GM19463 (cell line): ENCODE measurements at regions not wholly inside any gene's neighbourhood (a gene's known extent, or its start where the extent isn't known, plus 50 kb on each side); places are given as distances from the start of the nearest gene placed in this dataset.

ENCODE experiments used
- ATAC-seq: cut with Tn5 transposase; IDR thresholded peaks from one replicate; pipeline ENCODE4 v1.9.1; 2021; ENCODE audit warnings: mild to moderate bottlenecking, moderate library complexity; ENCODE audit not compliant: unreplicated experiment

DNA sequence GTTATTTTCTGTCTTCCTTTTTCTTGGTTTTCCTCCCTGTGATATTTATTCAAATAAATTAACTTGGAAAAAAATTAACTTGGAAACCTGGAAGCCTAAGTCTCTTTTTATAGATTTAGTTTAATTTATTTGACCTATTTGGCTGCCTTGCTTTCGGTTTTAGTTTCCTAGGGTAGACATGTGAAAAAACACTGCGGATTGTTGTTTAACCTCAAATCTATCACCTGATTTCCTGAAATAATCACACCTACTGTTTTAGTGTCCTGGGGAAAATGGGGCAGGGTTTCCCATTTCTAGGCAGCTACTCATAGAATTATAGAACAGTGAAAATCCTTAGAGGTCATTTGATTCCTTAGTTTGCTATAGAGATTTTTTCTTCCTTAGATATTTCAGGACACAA is 412.4 kb downstream of the PCDH17 start:
- no peak for ATAC-seq

- no peak for ATAC-seq
Measured at GRCh38 chr13:58048670-58049069, 417.1 kb downstream of the PCDH17 start.

GRCh38 chr13:58051396-58051795 is 419.9 kb downstream of the PCDH17 start:
- no peak for ATAC-seq

GRCh38 chr13:58051807-58052375 is 420.3 kb downstream of the PCDH17 start:
- ATAC-seq, result no peak

DNA sequence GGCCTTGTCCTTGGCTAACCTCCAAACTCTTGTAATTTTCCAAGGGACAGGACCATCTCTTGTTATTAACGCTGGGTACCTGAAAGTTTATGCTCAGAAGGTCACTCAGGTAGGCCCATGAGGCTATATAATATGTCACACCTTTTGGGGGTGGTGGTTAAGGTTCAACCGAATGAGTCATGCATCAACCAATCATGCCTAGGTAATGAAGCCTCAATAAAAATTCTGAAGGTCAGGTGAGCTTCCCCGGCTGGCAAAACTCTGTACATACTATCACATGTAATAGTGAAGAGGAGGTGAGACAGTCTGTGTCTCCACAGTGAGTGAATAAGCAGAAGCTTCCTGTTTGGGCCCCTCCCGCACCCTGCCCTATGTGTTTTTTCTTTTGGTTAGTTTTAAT is 424.9 kb downstream of the PCDH17 start:
- no peak for ATAC-seq

DNA sequence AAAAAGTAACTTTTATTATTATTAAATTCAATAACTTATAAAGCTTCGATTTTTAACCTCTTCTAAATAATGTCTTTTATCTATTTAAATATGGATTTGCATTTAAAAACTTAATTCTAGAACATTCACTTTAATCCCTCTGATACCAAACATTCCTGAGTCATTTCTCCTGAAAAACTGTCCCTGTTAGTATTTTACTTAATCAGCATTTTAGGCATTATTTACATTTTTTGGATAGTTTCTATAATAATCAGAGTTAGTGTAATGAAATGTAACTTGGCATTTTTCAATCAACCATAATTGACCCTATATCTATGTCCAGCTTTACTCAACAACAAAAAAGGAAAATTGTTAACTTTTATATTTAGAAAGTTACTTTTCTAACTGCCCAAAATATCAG is 428.1 kb downstream of the PCDH17 start:
- ATAC-seq, result no peak

DNA sequence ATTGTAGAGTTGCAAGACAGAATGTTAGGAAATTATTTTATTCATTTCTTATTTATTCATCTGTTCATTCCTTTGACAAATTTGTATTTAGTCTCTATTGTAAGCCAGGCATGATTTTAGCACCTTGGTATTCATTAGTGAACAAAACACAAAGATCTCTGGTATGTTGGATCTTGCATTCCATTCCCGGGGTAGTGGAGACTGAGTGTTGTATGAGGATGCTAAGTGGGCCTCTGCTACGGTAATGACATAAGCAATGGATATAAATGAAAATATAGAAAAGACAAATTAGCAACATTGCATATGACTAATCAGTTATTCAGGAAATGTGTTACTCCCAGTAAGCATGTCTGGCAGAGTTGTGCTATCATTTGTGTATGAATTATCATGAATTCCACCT is 449.3 kb downstream of the PCDH17 start:
- no peak for ATAC-seq

GRCh38 chr13:58081301-58081820 is 449.8 kb downstream of the PCDH17 start:
- ATAC-seq, result no peak

DNA sequence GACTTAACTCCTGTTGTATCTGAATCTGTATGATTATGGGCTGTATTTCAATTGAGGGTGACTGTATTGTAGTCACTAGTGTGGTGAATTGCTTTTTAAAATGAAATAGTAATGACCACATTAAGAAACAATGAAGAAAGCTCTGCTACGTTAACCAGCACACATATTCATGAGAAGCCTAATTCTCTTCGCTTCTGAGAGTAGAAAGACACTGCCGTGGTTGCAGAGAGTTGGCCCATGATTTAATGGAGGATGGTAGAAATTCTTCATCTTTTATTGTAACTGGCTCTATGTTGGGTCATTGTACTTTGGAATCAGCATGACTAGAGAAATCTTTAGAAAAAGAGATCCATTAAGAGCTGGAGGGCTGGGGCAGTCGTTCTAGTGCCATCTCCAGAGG is 451.5 kb downstream of the PCDH17 start:
- ATAC-seq, result no peak

GRCh38 chr13:58085274-58085673 is 453.7 kb downstream of the PCDH17 start:
- ATAC-seq, result no peak

- ATAC-seq, result no peak
Measured at GRCh38 chr13:58085819-58086218, 454.3 kb downstream of the PCDH17 start.

GRCh38 chr13:58087566-58087965 is 456.0 kb downstream of the PCDH17 start:
- no peak for ATAC-seq

DNA sequence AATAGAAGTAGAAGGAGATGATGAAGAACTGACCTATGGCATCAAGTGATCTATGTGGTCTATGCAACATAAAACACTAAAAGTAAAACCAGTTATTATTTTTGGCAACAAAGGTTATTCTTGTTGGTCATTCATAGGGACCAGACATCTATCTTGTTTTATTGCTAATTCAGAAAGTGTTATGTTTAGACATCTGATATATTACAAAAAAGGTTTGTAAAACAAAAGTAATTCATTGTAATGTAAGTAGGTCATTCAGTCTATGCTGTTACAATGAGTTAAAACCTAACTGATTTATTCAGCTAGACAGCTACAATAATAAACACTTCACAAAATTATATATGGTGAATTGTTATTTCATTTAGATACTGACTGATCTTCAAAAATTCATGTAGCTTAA is 461.9 kb downstream of the PCDH17 start:
- ATAC-seq, result no peak

- ATAC-seq, result no peak
Measured at GRCh38 chr13:58097831-58098230, 466.3 kb downstream of the PCDH17 start.

DNA sequence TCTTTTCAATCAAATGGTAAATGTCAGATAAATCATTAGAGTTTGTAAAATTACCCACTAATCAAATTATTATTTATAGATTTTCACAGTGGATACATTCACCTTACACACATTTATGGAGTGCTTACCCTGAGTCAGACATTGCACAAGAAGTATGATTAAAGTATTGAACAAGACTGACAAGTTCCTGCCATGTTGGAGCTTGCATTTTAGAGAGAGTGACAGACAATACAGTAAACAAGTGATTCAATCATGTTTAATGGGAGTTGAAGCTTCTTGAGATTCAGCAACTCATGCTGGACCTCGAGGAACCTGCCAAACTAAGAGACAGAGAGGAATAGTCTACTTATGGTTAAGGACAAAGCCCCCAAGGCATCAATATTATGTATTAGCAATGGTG is 487.8 kb downstream of the PCDH17 start:
- ATAC-seq, result no peak

DNA sequence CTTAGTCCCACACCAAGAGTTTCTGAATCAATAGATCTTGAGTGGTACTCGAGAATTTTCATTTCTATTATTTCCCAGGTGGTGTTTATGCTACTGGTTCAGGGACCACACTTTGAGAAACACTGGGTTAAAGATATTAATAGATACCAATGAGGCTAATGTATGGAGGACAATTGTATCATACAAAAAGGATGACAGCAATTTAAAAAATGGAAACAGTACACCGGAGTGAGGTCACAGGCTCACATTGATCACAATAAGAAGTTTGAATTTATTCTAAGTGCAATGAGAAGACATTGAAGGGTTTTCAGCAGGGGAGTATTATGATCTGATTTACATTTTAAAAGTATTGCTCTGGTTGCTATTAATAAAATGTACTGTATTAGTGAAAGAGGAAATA is 488.3 kb downstream of the PCDH17 start:
- no peak for ATAC-seq

DNA sequence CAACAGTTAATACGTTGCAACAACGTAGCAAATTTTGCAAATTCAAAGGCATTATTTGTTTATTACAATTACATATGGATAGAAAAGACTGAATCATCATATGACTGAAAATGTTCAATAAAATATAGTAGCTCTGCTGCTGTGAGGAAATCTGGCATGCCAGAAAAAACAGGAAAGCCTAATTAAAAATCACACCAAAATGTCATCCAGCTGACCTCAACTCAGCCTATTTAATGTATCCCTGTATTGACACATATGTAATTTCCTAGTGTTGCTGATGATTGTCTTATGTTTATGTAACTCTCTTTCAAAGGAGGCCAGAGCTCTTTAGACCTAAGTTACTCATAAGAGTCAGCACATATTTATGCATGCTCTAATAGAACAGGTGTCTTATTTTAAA is 495.0 kb downstream of the PCDH17 start:
- no peak for ATAC-seq

GRCh38 chr13:58134012-58134411 is 502.5 kb downstream of the PCDH17 start:
- no peak for ATAC-seq

- no peak for ATAC-seq
Measured at GRCh38 chr13:58134525-58134924, 503.0 kb downstream of the PCDH17 start.

DNA sequence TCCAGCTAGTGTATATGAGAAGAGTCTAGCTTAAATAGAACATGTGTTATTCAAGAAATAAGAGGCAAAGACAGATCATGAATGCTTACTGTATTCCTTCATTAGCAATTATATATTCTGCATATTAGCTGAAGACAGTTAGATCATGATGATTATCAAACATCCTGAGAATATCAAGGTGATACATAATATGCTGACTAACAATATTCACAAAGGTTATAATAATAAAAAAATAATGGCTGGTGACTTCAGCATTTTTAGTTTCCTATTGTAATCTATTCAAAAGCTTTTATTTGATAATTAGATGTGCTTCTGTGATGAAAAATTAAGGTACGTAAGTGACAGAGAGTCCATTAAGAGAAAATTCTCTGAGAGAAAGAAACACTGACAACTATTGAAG is 511.4 kb downstream of the PCDH17 start:
- no peak for ATAC-seq

GRCh38 chr13:58144616-58145015 is 513.1 kb downstream of the PCDH17 start:
- no peak for ATAC-seq

DNA sequence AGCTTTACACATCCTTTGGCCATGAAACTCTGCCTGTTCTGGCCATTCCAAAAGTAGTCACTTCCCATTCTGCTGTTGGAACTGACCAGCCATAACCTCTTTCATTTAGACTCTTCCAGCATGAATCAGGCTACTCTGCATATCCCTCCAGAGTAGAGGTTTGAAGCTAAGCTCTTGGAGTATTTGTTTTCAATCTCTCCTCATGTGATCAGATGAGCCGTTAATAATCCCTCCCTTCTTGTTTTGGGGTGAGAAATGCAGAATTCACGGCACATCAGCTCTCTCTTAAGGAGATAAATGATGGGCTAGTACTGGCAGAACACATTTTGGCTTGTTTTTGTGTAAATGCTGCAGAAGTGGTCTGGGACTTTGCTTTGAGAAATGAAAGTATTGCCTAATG is 519.9 kb downstream of the PCDH17 start:
- no peak for ATAC-seq

GRCh38 chr13:58160980-58161379 is 529.4 kb downstream of the PCDH17 start:
- ATAC-seq, result no peak
